ENCODE measurements at regions not wholly inside any gene's neighbourhood (a gene's known extent, or its start where the extent isn't known, plus 50 kb on each side); places are given as distances from the start of the nearest gene placed in this dataset.

GRCh38 chr16:61530697-61531096, 505.5 kb downstream of the CDH8 start:
- TF ChIP-seq POLR2A (IDR thresholded peaks at IDR 0.05) (no peak), CTCF (IDR thresholded peaks at IDR 0.05 in 8 of 11, conservative IDR thresholded peaks at IDR 0.05 in 3 of 11) (no peak)
